Activated CD4-positive, alpha-beta T cell treated with anti-CD3 and anti-CD28 coated beads, Interleukin-10, Interleukin-2, amounts not matched to agents 100 ng/mL and 50 ng/mL, durations not matched to agents 16 hours and 8 hours (primary cell): ENCODE measurements at regions not wholly inside any gene's neighbourhood (a gene's known extent, or its start where the extent isn't known, plus 50 kb on each side); places are given as distances from the start of the nearest gene placed in this dataset.

Source experiments
- DNase-seq: peaks from one replicate; pipeline ENCODE4 v3.0.0-alpha.2; 2020

GRCh38 chr10:123578721-123579120, 87.4 kb upstream of the GPR26 start:
- DNase-seq, result no peak

GRCh38 chr10:123579675-123580074, 86.5 kb upstream of the GPR26 start:
- no peak for DNase-seq

- DNase-seq, result no peak
Measured at GRCh38 chr10:123580426-123580825, 85.7 kb upstream of the GPR26 start.

GRCh38 chr10:123581656-123582055, 84.5 kb upstream of the GPR26 start:
- DNase-seq, result no peak

GRCh38 chr10:123582084-123582989, 83.8 kb upstream of the GPR26 start:
- DNase-seq, result peak; percentile 69

- DNase-seq, result peak; percentile 42
Measured at GRCh38 chr10:123583639-123584418, 82.3 kb upstream of the GPR26 start.

- DNase-seq, result no peak
Measured at GRCh38 chr10:123584419-123584775, 81.8 kb upstream of the GPR26 start.

GRCh38 chr10:123585477-123586445, 80.4 kb upstream of the GPR26 start:
- DNase-seq, result no peak

GRCh38 chr10:123587110-123587509, 79.0 kb upstream of the GPR26 start:
- no peak for DNase-seq

GRCh38 chr10:123588386-123588914, 77.7 kb upstream of the GPR26 start:
- no peak for DNase-seq

- DNase-seq, result no peak
Measured at GRCh38 chr10:123595661-123596060, 70.5 kb upstream of the GPR26 start.

GRCh38 chr10:123597676-123598075, 68.5 kb upstream of the GPR26 start:
- DNase-seq, result no peak

GRCh38 chr10:123599366-123599849, 66.7 kb upstream of the GPR26 start:
- DNase-seq, result no peak

- DNase-seq, result no peak
Measured at GRCh38 chr10:123600177-123600576, 66.0 kb upstream of the GPR26 start.

GRCh38 chr10:123603130-123603529, 63.0 kb upstream of the GPR26 start:
- no peak for DNase-seq

- DNase-seq, result no peak
Measured at GRCh38 chr10:123604506-123604905, 61.6 kb upstream of the GPR26 start.

GRCh38 chr10:123606006-123606405, 60.1 kb upstream of the GPR26 start:
- DNase-seq, result no peak

- no peak for DNase-seq
Measured at GRCh38 chr10:123606955-123607354, 59.2 kb upstream of the GPR26 start.

GRCh38 chr10:123607386-123607785, 58.8 kb upstream of the GPR26 start:
- no peak for DNase-seq

- no peak for DNase-seq
Measured at GRCh38 chr10:123608047-123608446, 58.1 kb upstream of the GPR26 start.

- DNase-seq, result no peak
Measured at GRCh38 chr10:123611243-123611642, 54.9 kb upstream of the GPR26 start.

- DNase-seq, result no peak
Measured at GRCh38 chr10:123611876-123612275, 54.3 kb upstream of the GPR26 start.
